NCI-H345 treated with DMSO at 0.1 percent for 48 hours (cell line): ENCODE measurements at regions not wholly inside any gene's neighbourhood (a gene's known extent, or its start where the extent isn't known, plus 50 kb on each side); places are given as distances from the start of the nearest gene placed in this dataset.

Experiments
- DNase-seq: peaks from one replicate; lab custom pipeline; 2025; ENCODE audit not compliant: unreplicated experiment; lab: John Stamatoyannopoulos, UW

DNA sequence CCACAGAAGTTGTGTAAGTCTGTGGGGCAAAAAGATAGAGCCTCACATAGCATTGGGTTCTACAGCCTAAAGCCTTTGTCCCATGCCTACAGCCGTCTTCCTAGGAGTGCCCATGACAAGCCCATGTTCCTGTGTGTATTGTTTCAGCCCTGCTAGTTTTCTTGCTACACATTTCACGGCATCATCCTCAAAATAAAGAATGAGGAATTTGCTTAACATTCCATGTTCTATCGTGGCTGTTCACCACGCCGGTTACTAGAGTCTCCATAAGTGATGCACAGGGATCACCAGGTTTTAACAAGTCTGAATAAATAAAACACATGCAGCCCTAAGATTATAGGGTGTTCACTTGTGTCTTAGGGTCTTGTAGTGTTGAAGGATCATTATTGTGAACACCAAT is 87.4 kb upstream of the NGF start:
- DNase-seq = no peak

DNA sequence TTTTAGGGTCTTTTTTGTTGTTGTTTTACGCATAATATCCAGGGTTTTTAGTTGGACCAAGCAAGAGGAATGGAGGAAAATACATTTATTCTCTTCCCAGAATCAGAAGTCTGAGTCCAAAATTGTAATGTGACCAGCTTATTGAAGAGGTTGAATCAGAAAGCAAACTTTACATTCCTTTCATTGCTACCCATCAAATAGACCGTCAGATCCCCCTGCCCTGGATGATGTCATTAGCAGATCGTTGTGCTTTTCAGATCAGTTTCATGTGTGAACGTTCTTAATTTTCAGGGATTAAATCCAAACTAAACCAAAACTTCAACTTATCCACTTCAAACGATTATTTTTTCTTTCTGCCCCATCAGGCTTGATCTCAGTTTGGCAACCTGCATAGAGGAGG is 85.7 kb upstream of the NGF start:
- no peak for DNase-seq

DNA sequence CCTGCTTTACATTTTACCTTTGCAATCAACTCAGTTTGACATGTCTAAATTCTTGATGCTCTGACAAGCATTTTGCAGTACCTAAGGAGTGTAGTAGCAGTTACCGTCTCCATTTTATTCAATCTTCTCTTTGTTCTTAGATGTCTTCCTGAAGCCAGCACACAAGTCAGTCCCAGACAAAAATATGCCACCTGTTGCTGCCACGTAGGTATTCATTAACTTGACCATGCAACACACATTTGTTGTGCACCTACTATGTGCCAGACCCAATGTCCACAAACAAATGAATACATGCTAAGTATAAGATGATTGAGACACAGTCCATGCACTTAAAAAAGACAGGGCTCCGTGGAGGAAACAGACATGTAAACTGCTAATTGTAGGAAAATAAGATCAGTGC is 81.5 kb upstream of the NGF start:
- DNase-seq = no peak

DNA sequence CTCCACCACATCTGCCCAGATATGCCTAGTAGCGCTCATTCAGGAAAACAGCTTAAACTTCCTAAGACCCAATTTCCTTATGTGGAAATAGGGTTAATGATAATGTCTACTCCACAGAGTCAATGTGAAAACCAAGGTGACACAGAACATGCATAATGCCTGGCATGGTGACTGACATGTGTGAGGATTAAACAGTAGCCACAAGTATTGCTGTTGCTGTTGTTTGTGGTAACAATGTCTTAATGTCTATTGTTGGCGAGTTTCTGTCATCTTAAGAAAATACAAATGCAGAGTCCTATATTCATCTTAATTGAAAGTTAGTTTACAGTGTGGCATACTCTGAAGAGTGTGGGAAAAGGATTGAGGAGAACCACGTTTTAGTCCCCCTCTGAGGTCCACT is 75.6 kb upstream of the NGF start:
- no peak for DNase-seq

DNA sequence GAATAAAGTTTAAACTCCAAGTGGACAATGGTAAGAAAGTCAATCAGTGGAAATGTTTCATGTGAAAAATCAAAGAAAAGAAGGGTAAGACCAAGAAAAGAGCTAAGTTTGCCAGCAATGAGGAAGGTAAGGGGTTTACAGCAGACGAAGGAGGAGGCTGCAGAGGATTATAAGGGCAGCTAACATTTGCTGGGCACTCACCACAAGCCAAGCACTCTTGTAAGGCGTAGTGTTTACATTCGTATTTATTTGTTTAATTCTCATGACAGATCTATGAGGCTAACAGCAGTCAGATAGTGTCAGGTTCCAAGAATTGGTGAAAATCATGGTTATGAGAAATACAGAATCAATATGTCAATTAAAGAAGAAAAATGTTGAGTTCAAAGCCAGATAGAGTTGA is 75.2 kb upstream of the NGF start:
- DNase-seq = no peak

DNA sequence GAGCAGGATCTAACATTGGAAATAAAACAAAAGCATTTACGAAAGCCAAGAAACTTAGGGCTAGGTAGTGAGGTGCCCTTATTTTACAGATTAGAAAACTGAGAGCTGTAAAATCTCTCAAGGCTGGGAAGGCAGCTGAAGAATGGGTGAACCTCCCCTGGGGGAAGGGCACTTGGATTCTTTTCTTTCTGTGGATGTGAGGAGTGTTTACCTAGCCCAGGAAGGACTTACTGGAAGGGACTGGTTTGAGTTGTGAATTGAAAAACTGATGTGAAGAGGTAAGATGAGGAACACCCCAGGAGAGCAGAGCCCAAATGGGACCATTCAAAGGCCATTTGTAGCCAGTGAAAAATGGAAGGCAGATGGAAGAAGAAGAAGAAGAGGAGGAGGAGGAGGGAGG is 74.7 kb upstream of the NGF start:
- no peak for DNase-seq

DNA sequence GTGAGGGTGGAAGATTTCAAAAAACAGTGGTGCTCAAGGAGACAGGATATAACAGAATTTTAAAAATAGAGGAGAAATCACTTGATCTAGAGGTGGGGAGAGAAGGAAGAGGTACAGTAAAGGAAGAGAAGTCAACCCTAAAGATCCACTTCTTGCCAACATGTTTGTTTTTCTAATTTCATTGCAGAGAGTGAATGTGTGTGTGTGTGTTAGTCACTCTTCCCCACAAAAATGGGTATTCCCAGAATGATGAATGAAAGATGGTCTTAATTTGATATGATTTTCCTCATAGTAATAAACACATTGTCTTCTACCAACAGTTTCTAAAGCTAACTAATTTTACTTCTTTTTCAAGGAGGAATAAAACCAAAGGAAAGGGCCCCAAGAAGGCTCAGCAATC is 74.2 kb upstream of the NGF start:
- DNase-seq = no peak

DNA sequence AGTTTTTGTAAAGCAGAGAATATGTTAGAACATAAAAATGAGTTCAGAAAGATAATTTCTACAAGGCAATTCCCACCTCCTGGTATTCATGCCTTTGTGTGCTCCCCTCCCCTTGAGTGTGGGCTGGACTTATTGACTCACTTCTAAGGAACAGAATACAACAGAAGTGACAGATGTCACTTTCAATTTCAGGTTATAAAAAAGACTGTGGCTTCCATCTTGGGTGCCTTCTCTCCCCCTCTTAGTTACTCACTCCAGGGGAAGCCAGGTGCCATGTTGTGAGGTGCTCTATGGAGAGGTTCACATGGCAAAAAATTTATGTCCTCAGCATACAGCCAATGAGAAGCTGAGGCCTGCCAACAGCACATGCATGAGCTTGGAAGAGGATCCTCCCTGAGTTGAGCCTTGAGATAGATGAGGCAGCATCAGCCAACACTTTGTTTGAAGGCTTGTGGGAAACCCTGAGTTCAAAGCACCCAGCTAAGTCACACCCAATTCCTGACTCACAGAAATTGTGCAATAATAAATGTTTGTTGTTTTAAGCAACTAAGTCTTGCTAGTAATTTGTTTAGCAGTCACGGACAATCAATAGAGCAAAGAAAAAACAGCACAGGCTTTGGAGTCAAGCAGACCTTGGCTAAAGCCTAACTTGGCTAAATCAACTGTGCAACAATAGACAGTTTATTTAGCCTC is 73.5 kb upstream of the NGF start:
- DNase-seq = no peak

DNA sequence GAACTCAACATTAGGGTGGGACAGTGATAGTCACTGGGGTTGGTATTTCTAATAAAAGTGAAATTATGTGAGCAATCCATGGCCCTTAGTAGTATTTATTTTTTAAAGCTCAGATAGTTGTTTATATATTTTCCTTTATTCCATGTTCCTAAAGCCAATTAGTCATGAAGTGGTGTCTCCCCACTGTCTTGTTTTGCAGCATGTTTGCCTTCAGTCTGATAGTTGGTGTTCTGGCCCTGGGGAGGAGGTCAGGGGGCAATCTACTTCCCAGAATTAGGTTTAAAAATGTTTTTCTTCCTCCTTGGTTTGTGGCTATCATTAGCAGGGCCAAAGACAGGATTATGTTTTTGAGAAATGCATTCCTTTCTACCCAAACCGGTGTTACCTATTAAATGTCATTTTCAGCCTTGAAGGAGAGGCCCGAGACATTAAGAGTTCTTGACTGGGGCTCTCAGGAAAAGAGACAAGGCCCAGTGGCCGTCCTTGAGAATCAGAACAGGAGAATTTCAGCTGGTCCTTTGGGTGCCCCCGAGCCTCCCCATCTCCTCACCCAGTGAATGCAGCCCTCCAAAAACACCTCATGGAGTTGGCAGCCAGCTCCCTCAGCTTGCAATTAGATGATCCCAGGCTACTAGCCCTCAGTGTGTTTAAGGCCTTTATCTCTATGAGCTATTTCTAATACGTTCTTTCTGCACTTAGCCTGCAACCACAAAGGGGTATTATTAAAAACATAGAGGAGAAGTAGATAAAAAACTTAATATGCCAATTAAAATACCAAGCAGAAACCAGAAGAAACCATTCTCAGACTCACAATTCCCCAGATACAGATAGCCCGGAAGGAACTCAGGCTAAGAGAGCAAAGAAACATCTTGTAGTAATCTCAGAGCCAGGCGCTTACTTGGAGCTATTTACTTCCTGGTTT is 71.3 kb upstream of the NGF start:
- DNase-seq = no peak

DNA sequence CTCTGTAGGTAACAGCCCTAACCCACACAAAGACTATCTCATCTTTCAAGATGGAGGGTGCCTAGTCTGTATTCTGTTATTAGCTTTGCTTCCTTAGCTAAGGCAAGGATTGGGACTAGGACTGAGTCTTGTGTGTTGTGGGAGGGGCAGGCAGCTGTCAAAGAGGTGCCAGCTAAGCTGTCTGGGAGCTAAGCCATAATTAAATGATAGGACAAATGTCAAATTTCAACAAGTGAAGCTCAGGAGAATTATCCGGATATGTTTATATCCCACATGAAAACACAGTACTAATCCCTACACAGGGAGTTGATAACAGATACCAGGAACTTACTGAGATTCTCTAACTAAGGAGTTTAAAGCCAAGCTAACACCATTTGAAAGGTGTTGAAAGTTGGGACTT is 70.5 kb upstream of the NGF start:
- no peak for DNase-seq

DNA sequence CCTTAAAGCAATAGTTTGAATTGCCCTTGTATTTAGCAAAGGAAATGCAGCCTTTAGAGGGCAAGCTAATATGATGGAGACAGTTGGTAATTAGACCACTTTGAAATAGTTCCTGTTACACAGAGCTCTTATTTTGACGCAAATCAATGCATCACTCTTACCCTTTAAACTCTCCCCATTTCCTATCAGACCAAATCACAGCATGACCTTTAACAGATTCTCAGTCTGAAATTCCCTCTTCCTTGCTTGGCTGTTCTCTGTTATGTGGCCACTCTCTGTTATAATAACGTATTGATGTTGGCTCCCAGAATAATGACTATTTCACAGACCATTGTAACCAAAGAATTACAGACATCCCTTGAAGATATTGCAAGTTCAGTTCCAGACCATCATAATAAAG is 66.9 kb upstream of the NGF start:
- no peak for DNase-seq

DNA sequence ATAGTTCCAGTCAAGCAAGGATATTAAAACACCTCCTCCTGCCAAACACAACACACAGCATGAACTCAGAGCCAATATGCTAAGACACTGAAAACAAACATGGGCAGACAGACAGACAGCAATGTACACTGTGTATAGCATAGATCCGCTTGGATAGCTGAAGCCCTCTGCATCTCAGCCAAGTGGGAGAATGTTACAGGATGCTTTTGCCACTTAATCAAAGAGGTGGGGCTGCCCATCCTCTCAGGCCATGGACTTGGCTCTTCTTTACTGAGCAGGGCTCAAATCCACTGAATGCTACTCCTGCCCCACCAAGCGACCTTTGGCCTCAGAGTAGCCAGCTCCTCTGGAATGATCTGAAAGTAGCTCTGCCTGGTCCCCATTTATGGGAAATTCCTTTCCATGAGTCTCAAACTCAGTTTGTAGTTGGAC is 64.7 kb upstream of the NGF start:
- DNase-seq = no peak

DNA sequence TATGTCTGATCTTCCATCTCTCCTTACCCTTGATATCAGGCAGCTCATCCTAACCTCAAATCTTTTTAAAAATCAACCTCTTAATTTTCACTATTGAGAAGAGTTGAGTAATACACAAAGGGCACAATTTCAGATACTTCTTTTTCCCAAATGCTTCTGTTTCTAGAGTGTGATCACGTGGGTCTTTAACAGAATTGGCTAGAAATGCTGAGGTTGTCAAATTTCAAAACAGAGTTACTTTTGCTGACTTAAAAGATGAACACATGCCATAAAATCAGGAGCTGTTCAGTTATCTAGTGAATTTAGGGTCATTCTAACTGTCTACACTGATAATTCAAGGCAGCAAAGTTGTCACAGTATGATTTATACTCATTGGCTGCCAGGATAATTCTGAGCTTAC is 63.6 kb upstream of the NGF start:
- DNase-seq = no peak

DNA sequence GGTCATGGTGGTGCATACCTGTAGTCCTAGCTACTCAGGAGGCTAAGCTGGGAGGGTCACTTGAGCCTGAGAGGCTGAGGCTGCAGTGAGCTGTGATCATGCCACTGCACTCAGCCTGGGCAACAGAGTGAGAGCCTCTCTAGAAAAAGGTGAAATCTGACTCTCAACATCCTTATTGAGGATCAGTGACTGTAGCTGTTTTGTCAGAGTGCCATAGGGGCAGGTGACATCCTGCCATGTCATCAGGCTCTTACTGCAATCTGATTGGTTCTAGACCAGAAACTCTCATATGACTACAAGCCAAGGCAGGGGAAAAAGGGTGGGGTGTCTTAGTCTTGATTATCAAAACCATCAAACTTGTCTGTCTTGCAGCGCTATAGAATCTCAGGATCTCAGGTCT is 62.8 kb upstream of the NGF start:
- DNase-seq = no peak

DNA sequence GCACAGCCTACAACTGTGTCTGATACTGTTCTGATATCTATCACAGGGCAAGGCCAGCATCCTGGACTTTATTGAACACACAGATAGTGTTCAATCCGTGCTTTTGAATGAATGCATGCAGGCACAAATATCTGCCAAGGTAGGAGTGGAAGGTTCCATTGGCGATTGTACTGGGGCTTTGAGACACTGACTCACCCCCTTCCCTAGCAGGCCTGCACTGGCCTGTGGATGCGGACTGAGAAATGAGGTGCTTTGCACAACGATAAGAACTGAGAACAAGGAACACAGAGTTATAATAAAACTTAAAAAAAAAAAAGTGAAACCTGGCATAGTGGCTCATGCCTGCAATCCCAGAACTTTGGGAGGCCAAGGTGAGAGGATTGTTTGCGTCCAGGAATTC is 62.4 kb upstream of the NGF start:
- DNase-seq = no peak

DNA sequence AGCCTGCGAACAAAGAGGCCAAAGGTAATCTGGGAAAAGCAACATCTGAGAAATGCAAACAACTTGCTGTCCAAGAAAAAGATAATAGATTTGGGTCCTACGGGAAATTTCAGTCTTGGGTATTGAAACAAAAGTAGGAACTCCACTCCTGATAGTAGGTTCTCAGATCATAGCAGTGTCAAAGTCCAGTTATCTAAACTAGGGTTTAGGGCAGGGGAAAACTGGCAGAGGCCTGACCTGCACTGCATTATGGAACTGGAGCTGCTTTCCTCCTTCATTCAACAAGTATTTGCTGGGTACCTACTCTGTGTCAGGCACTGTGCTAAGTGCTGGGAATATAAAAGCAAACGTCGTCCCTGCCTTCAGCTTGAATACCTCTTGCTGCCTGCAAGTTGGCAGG is 60.7 kb upstream of the NGF start:
- no peak for DNase-seq
